Epidermal melanocyte (primary cell): ENCODE measurements at regions not wholly inside any gene's neighbourhood (a gene's known extent, or its start where the extent isn't known, plus 50 kb on each side); places are given as distances from the start of the nearest gene placed in this dataset.
"Not testable (repeated sequence)": the region's sequence is repeated elsewhere in the genome, so short reads cannot be mapped to it uniquely, and the experiment has no call there.

ENCODE experiments used
- DNase-seq: peaks from one replicate; pipeline ENCODE4 v3.0.0; 2011; ENCODE audit warnings: low spot score; ENCODE audit not compliant: insufficient read length

DNA sequence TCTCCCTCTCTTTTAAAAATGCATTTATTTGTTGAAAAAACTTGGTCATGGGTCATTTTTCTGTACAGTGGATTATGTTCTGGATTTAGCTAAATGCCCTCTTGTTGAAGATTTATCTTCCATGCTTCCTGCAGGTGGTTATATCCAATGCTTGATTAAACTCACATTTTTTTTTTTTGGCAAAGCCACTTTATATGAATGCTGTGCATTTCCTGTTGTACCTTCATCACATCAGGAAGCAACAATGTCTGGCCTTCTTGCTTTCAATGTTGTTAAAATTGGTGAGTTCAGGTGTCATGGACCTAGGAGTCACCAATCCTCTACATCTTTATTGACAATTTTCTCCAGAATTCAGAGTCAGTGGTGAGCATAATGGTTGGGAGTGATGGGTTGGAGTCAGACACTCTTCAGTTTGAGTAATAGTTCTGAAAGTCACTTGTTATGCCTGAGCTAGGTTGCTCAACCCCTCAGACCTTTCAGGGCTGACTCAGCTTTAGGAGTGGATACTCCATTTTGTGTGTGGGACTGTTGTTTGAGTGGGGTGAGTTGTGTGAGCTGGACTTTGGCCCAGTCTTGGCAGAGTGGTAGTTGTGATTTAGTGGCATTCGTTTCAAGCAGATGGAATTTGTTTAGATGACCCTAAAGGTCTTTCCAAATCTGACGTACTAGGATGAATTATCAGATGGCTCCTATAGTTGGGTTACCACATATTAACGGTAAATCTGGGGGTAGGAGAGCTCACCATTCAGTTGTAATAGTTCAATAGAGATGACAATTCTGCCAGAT lies 213.5 kb upstream of the ZNF32 start:
- DNase-seq = no peak

- DNase-seq = no peak
Observed at GRCh38 chr10:43859016-43859525, 210.4 kb upstream of the ZNF32 start.

- DNase-seq = no peak
Observed at GRCh38 chr10:43857931-43858315, 209.2 kb upstream of the ZNF32 start.

DNA sequence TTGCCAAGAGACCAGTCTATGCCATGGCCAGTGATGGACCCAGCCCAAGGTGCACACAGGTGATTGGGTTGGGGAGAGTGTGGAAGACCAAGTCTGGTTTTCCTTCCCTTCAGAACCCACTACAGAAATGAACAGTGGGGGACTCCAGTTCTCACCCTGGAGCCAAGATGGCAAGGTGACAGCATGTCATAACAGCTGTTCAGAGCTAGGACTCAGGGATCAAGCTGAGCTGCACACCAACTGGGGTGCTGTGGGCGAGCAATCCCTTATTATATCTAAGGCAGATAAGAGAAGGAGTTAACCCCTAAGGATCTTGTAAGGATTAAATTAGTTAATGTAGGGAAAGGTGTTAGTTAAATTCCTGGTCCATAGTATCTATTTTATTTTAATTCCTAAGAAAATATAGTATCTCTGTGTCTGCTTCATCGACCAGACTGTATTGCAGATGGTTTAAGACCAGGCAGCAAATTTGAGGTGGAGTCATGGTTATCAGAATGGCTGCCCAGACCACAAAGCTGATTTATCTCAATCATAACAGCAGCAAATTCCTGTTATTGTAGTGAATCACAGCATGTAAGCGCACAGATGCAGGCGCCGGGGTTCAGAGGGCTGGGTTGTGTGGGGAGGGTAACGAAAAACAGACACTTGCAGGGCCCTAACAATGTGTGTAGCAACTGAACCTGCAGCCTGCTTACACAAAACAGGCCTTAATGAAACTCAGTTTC lies 208.7 kb upstream of the ZNF32 start:
- no peak for DNase-seq

DNA sequence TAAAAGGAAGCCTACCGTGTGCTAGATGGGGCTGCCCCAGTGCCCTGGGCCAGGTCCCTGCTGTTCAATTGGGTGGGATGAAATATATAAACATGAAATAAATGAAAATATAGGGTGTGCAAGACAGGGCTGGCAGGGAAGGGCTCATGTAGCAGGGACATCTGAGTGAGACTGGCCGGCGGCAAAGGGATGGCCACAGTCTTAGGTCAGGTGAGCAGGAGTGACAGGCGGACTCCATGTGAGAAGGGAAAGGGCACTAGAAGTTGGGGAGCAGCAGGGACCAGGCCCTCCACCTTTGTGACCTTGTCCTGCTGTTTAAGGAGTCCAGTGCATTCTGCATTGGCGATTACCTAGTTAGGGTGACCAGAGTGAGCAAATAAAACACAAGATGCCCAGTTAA lies 207.6 kb upstream of the ZNF32 start:
- no peak for DNase-seq

DNA sequence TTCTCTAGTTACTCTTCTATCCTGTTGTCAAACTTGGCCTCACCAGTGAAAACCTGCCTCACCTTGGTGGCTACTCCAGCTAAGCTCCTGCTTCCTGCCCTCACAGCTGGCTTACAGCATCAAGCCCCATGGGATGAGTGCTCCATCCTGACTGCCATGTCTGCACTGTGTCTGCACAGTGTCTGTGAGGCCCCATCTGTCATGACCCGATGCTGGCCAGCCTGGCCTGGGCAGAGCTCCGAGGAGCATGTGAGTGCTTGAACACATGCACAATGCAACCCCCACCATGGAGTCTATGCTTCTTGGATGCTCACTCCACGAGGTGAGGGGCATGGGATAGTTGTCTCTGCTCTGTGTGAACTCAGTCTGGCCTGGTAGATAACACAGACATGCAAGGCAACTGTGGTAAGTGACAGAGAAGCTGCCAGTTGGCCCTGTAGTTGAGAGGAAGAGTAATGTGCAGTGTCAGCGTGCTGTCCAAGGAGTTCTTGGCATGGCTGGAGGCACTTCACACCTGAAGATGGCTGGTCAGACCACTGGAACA lies 207.1 kb upstream of the ZNF32 start:
- DNase-seq = no peak

DNA sequence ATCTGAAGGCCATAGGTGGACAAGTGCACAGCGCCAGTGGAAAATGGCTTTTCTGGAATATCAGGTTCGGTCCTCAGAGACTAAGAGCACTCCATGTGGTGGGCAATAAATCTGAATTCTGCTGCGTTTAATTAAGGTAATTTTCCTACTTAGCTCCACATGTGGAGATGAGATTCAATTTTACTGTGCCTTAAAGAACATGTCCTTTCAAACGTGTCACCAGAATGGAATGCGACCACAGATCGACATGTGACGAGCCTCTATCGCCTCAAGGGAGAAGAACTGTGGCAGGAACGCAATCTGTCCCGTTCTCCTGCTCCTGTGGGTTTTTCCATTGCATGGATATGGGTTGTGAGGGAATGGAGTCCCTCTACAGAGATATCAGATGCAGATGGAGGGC lies 205.3 kb upstream of the ZNF32 start:
- no peak for DNase-seq

DNA sequence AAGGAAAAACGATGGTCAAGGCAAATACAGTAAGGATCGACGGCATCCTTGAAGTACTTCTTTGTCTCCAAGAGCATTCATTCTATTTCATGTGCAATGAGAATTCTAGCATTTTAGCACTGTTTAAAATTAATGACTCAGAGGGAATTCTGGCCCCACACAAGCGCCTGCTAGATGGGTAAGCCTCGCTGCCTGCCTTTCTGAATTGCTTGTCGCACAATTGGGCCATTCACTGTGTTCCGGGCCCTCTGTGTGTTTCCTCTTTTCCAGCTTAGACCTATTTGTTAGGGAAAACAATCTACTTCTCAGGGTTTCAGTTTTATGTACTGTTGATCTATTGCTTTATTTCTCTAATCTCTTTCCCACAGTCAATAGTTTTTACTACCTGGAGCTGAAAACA lies 204.7 kb upstream of the ZNF32 start:
- DNase-seq = no peak

- no peak for DNase-seq
Observed at GRCh38 chr10:43852644-43853214, 204.0 kb upstream of the ZNF32 start.

DNA sequence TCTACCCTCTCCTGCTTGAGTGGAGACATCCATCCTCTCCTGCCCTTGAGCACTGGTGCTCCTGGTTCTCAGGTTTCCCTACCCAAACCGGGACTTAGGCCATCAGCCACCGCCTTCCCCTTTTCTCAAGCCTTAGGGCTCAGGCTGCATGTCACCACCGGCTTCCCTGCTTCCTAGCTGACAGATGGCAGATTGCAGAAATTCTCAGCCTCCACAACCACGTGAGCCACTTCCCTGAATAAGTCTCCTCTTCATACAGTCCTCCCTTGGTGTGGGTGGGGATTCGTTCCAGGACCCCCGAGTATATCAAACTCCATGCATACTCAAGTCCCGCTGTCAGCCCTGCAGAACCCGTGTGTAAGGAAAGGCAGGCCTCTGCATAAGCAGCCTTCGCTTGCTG lies 203.5 kb upstream of the ZNF32 start:
- DNase-seq = no peak

- DNase-seq = no peak
Observed at GRCh38 chr10:43851030-43851429, 202.3 kb upstream of the ZNF32 start.

- DNase-seq = no peak
Observed at GRCh38 chr10:43849551-43849950, 200.9 kb upstream of the ZNF32 start.

DNA sequence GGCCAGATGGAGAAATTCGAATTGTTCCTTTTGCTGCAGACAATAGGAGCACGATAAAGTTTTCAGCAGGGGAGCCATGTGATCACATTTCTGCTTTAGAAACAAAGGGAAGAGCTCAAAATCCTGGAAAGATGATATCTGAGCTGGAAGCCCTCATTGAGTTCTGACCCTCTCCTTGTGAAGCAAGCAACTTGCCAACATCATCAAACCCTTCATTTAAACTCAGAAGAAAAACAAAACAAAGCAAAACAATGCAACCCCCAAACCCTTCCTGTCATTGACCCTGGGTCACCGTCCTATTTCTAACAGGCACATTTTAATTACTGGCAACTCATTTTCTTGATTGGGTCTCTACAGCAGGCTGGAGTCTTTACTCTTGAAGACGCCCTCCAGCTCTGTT lies 198.3 kb upstream of the ZNF32 start:
- DNase-seq = no peak

- DNase-seq = no peak
Observed at GRCh38 chr10:43846187-43846680, 197.6 kb upstream of the ZNF32 start.

- no peak for DNase-seq
Observed at GRCh38 chr10:43845121-43845520, 196.4 kb upstream of the ZNF32 start.

DNA sequence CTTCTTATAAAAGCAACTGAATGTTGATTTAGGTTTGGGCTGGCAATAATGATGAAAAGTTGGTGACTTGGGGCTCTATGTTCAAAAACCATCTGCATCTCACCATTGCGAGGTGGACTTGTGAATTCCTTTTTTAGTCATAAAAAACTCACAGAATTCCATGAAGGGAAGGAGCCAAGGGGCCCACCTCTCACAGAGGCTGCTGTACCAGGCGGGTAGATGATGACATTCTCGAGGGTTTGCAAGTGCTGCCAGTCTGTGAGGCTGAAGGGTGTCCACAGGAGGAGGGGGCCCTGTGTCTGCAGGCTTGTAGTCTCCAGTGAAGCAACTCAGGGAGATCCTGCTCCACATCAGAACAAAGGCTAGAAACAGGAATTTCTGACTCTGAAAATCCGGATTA lies 195.5 kb upstream of the ZNF32 start:
- no peak for DNase-seq

DNA sequence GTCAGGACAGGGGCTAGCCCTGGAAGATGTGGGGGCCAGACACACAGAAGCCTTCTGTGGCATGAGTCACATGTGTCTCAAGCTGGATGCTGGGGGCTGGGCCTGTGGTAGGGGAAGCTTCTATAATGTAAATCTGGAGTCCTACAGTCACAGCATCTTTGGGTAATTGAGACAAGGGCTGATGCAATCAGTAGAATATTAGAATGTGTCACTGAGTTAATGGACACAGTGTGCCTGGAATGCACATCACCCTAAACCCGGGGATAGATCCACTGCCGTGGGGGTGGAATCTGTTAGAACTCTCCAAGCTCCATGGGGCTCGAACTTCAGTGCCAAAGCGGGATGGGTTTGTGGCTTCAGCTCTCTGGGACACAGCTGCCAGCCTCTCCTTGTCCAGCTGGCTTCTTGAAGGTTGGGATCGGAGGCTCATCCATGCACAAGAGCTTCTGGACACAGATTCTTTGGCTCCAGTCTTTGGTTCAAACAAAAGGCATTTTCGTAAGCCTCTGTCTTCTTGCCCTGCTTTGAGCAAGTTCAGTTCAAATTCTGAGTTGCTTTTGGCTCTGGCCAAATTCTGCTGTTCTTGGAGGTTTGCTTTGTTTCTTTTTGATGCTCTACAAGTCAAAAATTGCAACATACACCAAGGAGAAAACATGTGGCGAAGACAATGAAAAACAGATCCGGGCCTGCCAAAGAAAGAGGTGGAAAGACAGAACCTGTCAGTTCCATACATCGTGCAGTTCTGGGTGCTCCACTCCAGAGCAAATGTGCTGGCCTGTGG lies 194.8 kb upstream of the ZNF32 start:
- no peak for DNase-seq

DNA sequence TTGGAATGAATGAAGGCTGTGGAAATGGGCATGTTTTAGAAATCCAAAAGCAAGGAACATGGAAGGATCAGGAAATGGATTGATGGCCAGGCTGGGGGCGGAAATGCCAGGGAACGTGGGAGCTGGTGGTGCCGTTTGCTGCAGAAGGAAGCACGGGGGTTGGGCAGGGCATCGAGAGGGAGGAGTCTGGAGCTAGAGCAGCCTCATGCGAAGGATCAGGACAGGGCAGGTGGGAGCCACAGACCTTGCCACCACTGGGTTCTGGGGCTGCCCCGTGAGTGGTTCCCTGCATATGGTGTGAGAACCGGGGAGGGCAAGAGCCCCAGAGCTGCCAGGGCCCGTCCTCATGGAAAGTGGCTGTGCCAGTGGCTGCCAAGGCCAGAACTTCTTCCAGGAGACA lies 193.8 kb upstream of the ZNF32 start:
- DNase-seq = no peak

DNA sequence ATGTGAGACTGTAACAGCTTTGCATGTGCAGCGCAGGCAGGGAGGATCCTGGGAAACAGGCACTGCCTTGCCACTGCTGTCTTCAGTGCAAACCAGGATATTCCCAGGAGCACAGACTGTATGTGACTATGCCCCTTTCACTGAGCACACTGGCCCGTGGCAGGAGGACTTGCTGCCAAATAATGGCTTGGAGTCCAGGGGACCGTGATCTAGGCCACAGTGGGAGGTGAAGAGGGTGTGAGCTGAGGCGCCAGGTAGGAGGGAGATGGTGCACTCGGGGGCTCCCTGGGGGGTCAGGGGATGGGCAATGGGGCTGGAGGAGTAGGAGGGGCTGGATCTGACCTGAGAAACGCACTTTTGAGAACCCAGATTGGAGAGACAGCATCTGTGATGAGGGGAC lies 193.4 kb upstream of the ZNF32 start:
- no peak for DNase-seq

GRCh38 chr10:43839973-43840372 lies 191.3 kb upstream of the ZNF32 start:
- no peak for DNase-seq

DNA sequence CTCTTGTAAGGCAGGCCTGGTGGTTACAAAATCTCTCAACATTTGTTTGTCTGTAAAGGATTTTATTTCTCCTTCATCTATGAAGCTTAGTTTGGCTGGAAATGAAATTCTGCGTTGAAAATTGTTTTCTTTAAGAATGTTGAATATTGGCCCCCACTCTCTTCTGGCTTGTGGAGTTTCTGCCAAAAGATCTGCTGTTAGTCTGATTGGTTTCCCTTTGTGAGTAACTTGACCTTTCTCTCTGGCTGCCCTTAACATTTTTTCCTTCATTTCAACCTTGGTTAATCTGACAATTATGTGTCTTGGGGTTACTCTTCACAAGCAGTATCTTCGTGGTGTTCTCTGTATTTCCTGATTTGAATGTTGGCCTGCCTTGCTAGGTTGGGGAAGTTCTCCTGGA lies 186.1 kb upstream of the ZNF32 start:
- DNase-seq = not testable (repeated sequence)
